DMS114 treated with DMSO at 0.1 percent for 48 hours (cell line): ENCODE measurements at regions not wholly inside any gene's neighbourhood (a gene's known extent, or its start where the extent isn't known, plus 50 kb on each side); places are given as distances from the start of the nearest gene placed in this dataset.
A peak's percentile ranks its signal among the peaks of the same experiment; 100 is the strongest.

Source experiments
- DNase-seq: peaks from one replicate; lab custom pipeline; 2025; ENCODE audit not compliant: unreplicated experiment; lab: John Stamatoyannopoulos, UW

- DNase-seq: no peak
Observed at GRCh38 chr6:74145931-74146330, 449.9 kb downstream of the CD109 start.

GRCh38 chr6:74137911-74138310, 441.9 kb downstream of the CD109 start:
- no peak for DNase-seq

- no peak for DNase-seq
Observed at GRCh38 chr6:74134327-74134726, 438.3 kb downstream of the CD109 start.

GRCh38 chr6:74133073-74133472, 437.1 kb downstream of the CD109 start:
- DNase-seq: no peak

- DNase-seq: no peak
Observed at GRCh38 chr6:74130641-74131040, 434.6 kb downstream of the CD109 start.

GRCh38 chr6:74128536-74128935, 432.5 kb downstream of the CD109 start:
- no peak for DNase-seq

- DNase-seq: no peak
Observed at GRCh38 chr6:74117113-74117512, 421.1 kb downstream of the CD109 start.

GRCh38 chr6:74115674-74116073, 419.7 kb downstream of the CD109 start:
- DNase-seq: no peak

GRCh38 chr6:74114428-74114827, 418.4 kb downstream of the CD109 start:
- no peak for DNase-seq

GRCh38 chr6:74113901-74114300, 417.9 kb downstream of the CD109 start:
- DNase-seq: no peak

- no peak for DNase-seq
Observed at GRCh38 chr6:74103417-74103816, 407.4 kb downstream of the CD109 start.

- no peak for DNase-seq
Observed at GRCh38 chr6:74100719-74101287, 404.8 kb downstream of the CD109 start.

GRCh38 chr6:74096329-74096728, 400.3 kb downstream of the CD109 start:
- no peak for DNase-seq

GRCh38 chr6:74093361-74093760, 397.4 kb downstream of the CD109 start:
- DNase-seq: no peak

GRCh38 chr6:74091794-74092157, 395.8 kb downstream of the CD109 start:
- DNase-seq: no peak

- DNase-seq: peak; percentile 20
Observed at GRCh38 chr6:74091136-74091793, 395.3 kb downstream of the CD109 start.

- no peak for DNase-seq
Observed at GRCh38 chr6:74087899-74088298, 391.9 kb downstream of the CD109 start.

GRCh38 chr6:74075896-74076295, 379.9 kb downstream of the CD109 start:
- DNase-seq: no peak

- DNase-seq: no peak
Observed at GRCh38 chr6:74075323-74075722, 379.3 kb downstream of the CD109 start.

- DNase-seq: no peak
Observed at GRCh38 chr6:74074645-74075044, 378.6 kb downstream of the CD109 start.

- DNase-seq: no peak
Observed at GRCh38 chr6:74073999-74074398, 378.0 kb downstream of the CD109 start.

GRCh38 chr6:74073429-74073828, 377.4 kb downstream of the CD109 start:
- no peak for DNase-seq

GRCh38 chr6:74071214-74071613, 375.2 kb downstream of the CD109 start:
- no peak for DNase-seq
